Stimulated activated CD8-positive, alpha-beta memory T cell treated with anti-CD3 and anti-CD28 coated beads, Interleukin-2, amount 100 ng/mL, for 48 hours (primary cell): ENCODE measurements at regions not wholly inside any gene's neighbourhood (a gene's known extent, or its start where the extent isn't known, plus 50 kb on each side); places are given as distances from the start of the nearest gene placed in this dataset.
"Not testable (repeated sequence)": the region's sequence is repeated elsewhere in the genome, so short reads cannot be mapped to it uniquely, and the experiment has no call there.

Experiments
- DNase-seq, 2 donors: peaks; one replicate each; pipeline ENCODE4 v3.0.0-alpha.2; 2020; ENCODE audit warnings: low read depth in 2 of 2

- no peak for DNase-seq
Observed at GRCh38 chr9:38128752-38129270, 59.8 kb upstream of the SHB start.

GRCh38 chr9:38127271-38127839 is 58.3 kb upstream of the SHB start:
- no peak for DNase-seq

GRCh38 chr9:38126730-38127129 is 57.7 kb upstream of the SHB start:
- no peak for DNase-seq

GRCh38 chr9:38125889-38126288 is 56.9 kb upstream of the SHB start:
- no peak for DNase-seq

- DNase-seq = not testable (repeated sequence)
Observed at GRCh38 chr9:38123359-38123758, 54.3 kb upstream of the SHB start.

- DNase-seq = no peak
Observed at GRCh38 chr9:38120961-38121360, 51.9 kb upstream of the SHB start.

GRCh38 chr9:38119560-38120236 is 50.7 kb upstream of the SHB start:
- no peak for DNase-seq

- no peak for DNase-seq
Observed at GRCh38 chr9:38118862-38119438, 49.9 kb upstream of the SHB start.
